ENCODE measurements at regions not wholly inside any gene's neighbourhood (a gene's known extent, or its start where the extent isn't known, plus 50 kb on each side); places are given as distances from the start of the nearest gene placed in this dataset.

DNA sequence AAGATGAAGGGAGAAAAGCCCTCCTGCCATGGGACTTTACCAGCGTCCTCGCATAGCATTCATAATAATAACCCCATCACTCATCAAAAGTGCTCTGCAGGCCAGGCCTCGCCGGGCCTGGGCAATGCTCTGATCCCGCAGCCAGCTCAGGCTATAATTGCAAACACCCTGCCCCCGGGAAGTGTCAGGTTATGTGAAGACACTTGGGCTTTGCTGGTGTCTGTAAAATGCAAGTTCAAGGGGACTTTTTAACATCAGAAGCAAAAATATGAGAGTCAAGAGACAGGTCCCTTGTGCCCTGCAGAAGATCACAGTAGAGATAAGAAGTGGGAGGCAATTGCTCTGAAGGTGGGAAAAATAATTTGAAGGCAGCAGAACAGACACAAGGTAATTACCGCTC, 381.0 kb downstream of the MAFB start:
- no peak for DNase-seq
- Histone ChIP-seq H3K9me3 (no peaks in the 10 kb centered on the region), H3K36me3 (no peaks in the 10 kb centered on the region), H3K27me3 (no peaks in the 10 kb centered on the region), H3K4me3 (no peak overlapping the region), H3K4me1 (no peaks in the 10 kb centered on the region), H3K27ac (no peak overlapping the region)
- no peak for TF ChIP-seq POLR2A (IDR thresholded peaks at IDR 0.05)
- WGBS, 5 donors, result 73 to 84% (median 83%) methylated on average over 7 of the region's 7 CpGs
- intact Hi-C loops (cut with DNase I; ENCODE audit: low total_unique reads), result no loop called here

DNA sequence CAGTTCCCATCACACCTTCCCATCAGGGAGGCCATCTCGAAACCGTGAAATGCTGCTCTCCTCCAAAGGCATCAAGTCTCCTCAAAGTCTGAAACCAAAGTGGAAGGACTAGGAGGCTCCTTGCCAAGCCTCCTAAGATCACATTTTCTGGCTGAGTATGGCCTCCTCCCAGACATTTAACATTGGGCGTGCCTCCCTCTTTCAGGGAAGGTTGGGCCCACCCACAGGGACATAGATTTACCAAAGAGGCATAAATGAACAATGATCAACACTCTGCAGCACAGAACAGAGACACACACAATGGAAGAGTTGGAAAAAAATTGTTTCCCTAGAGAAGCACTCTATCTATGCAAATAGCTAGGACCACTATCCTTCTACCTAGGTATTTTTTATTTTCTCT, 381.8 kb downstream of the MAFB start:
- no peak for DNase-seq
- Histone ChIP-seq H3K36me3 (no peaks in the 10 kb centered on the region), H3K27me3 (no peaks in the 10 kb centered on the region), H3K4me1 (no peaks in the 10 kb centered on the region), H3K4me3 (no peak overlapping the region), H3K27ac (no peak overlapping the region), H3K9me3 (no peaks in the 10 kb centered on the region)
- WGBS, 5 donors, result 72 to 91% (median 74%) methylated on average over 3 of the region's 3 CpGs
- TF ChIP-seq, protein P1, sequence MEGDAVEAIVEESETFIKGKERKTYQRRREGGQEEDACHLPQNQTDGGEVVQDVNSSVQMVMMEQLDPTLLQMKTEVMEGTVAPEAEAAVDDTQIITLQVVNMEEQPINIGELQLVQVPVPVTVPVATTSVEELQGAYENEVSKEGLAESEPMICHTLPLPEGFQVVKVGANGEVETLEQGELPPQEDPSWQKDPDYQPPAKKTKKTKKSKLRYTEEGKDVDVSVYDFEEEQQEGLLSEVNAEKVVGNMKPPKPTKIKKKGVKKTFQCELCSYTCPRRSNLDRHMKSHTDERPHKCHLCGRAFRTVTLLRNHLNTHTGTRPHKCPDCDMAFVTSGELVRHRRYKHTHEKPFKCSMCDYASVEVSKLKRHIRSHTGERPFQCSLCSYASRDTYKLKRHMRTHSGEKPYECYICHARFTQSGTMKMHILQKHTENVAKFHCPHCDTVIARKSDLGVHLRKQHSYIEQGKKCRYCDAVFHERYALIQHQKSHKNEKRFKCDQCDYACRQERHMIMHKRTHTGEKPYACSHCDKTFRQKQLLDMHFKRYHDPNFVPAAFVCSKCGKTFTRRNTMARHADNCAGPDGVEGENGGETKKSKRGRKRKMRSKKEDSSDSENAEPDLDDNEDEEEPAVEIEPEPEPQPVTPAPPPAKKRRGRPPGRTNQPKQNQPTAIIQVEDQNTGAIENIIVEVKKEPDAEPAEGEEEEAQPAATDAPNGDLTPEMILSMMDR (IDR thresholded peaks at IDR 0.05), result no peak
- TF ChIP-seq POLR2AphosphoS5 (IDR thresholded peaks at IDR 0.05), result no peak
- no peak for TF ChIP-seq EP300 (IDR thresholded peaks at IDR 0.05)
- no peak for TF ChIP-seq POLR2A (IDR thresholded peaks at IDR 0.05)
- intact Hi-C loops (cut with DNase I; ENCODE audit: low total_unique reads), result no loop called here

DNA sequence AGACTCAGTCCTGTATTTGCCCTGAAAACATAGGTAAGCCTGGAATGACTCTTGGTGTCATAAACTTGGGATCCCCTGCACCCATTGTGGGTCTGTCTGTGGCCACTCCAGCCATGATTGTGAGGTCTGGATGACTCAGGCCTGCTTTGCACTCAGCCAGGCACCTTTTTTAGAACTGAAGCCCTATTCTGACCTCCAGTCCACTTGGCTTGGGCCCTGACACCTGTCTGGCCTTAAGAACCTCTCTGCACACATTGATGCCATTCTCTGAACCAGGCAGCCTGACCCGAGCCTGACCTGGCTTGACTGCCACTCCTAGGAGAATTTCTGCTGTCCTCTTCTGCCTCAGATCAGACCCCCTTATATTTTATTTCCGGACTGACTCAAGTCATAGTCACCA, 383.7 kb downstream of the MAFB start:
- WGBS, 5 donors, result 68 to 88% (median 83%) methylated on average over 2 of the region's 2 CpGs
- H3K9me3 ChIP-seq, result no peaks in the 10 kb centered on the region

DNA sequence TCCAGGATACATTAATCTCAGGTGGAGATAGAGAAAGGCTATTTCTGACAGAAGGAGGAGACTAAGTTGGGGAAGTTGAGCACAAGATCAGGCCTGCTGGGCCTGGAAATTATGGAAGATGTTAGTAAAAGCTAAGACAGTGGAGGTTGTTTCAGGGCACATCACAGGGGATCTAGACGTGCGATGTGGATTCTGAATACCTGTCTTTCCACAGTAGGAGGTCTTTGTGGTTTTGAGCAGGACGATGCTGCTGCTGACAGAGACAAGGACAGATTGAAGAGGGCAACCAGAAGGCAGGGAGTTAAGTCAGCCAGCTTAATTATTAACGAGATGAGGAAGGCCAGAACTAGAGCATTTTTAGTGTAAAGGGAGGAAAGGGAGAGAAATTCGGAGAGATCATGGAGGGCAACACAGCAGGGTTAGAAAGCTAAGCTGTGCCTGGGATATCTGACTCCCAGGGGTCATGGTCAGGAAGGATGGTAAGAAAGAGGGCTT, 384.9 kb downstream of the MAFB start:
- DNase-seq, result no peak
- Histone ChIP-seq H3K4me1 (no peaks in the 10 kb centered on the region), H3K27ac (no peak overlapping the region), H3K4me3 (no peak overlapping the region), H3K36me3 (no peaks in the 10 kb centered on the region), H3K9me3 (no peaks in the 10 kb centered on the region), H3K27me3 (no peaks in the 10 kb centered on the region)
- TF ChIP-seq, protein P1 (IDR thresholded peaks at IDR 0.05), result no peak
- TF ChIP-seq POLR2AphosphoS5 (IDR thresholded peaks at IDR 0.05) (no peak), EP300 (IDR thresholded peaks at IDR 0.05) (no peak), POLR2A (IDR thresholded peaks at IDR 0.05) (no peak)
- 30 to 63% (median 45%) methylated on average over 5 of the region's 5 CpGs for WGBS, 5 donors
- intact Hi-C loops (cut with DNase I; ENCODE audit: low total_unique reads), result no loop called here

More for the DNA sequence above, 383.7 kb downstream of the MAFB start:
- intact Hi-C loops (cut with DNase I; ENCODE audit: low total_unique reads), result no loop called here
- no peaks in the 10 kb centered on the region for H3K4me1 ChIP-seq
- H3K27me3 ChIP-seq, result no peaks in the 10 kb centered on the region
- no peak overlapping the region for H3K27ac ChIP-seq
- no peaks in the 10 kb centered on the region for H3K36me3 ChIP-seq
- no peak overlapping the region for H3K4me3 ChIP-seq
- TF ChIP-seq POLR2AphosphoS5 (IDR thresholded peaks at IDR 0.05), result no peak
- TF ChIP-seq, protein P1 (IDR thresholded peaks at IDR 0.05), result no peak
- TF ChIP-seq POLR2A (IDR thresholded peaks at IDR 0.05), result no peak
- no peak for TF ChIP-seq EP300 (IDR thresholded peaks at IDR 0.05)
- no peak for DNase-seq

DNA sequence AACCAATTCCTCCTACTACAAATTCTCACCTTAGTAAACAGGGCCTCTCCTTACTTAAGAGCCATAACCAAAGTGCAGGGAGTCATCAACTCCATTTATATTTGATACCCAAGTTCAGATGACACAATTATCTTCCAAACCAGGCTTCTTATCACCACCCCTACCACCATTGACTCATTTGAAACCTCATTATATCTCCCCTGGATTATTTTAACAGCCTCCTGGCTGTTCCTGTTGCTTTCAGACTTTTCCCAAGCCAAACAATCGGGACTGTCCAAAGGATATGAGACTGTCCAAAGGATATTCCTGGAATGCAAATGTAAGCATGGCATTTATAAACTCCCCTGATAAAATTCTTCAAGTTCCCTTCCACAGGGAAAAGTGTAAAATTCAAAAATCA, 394.3 kb downstream of the MAFB start:
- no peaks in the 10 kb centered on the region for H3K36me3 ChIP-seq
- WGBS, 5 donors, result 43 to 74% (median 53%) methylated on average over 1 of the region's 1 CpG
- H3K4me3 ChIP-seq, result no peak overlapping the region
- intact Hi-C loops (cut with DNase I; ENCODE audit: low total_unique reads), result no loop called here
- DNase-seq, result no peak
- no peak for TF ChIP-seq POLR2AphosphoS5 (IDR thresholded peaks at IDR 0.05)
- TF ChIP-seq, protein P1 (IDR thresholded peaks at IDR 0.05), result no peak
- no peak for TF ChIP-seq EP300 (IDR thresholded peaks at IDR 0.05)
- TF ChIP-seq POLR2A (IDR thresholded peaks at IDR 0.05), result no peak
- peaks cover 0 to 5% (median 0%) of the 10 kb centered on the region in 4 donors for H3K4me1 ChIP-seq
- H3K27me3 ChIP-seq, result no peaks in the 10 kb centered on the region
- H3K27ac ChIP-seq, result no peak overlapping the region
- H3K9me3 ChIP-seq, result no peaks in the 10 kb centered on the region

All from stomach (tissue), 8 donors.